DOHH2 (cell line): ENCODE measurements at regions not wholly inside any gene's neighbourhood (a gene's known extent, or its start where the extent isn't known, plus 50 kb on each side); places are given as distances from the start of the nearest gene placed in this dataset.

Source experiments
- H3F3A ChIP-seq: fragments of 200-600 bp; sonication (generic), shearing (Covaris generic); 2 replicates; pipeline ENCODE4 v1.6.0; 2016; ENCODE audit warnings: antibody characterized with exemption, mild to moderate bottlenecking; ENCODE audit not compliant: control insufficient read depth, insufficient read depth
- H3K27ac ChIP-seq: fragments of 200-600 bp; sonication (generic); 2 replicates; pipeline ENCODE4 v1.5.1; 2014; ENCODE audit warnings: low read depth, mild to moderate bottlenecking, low read length, moderate library complexity
- H3K27me3 ChIP-seq: fragments of 200-600 bp; sonication (generic); 2 replicates; pipeline ENCODE4 v1.6.1; 2014; ENCODE audit warnings: mild to moderate bottlenecking, low read length, mixed read lengths; ENCODE audit not compliant: control insufficient read depth
- H3K36me3 ChIP-seq: fragments of 200-600 bp; sonication (generic); 2 replicates; pipeline ENCODE4 v1.6.1; 2014; ENCODE audit warnings: mild to moderate bottlenecking, low read length, moderate library complexity, mixed read lengths; ENCODE audit not compliant: control insufficient read depth
- H3K4me1 ChIP-seq: fragments of 200-600 bp; sonication (generic); 2 replicates; pipeline ENCODE4 v1.6.1; 2014; ENCODE audit warnings: mild to moderate bottlenecking, low read length, mixed read lengths; ENCODE audit not compliant: control insufficient read depth
- H3K4me2 ChIP-seq: fragments of 200-600 bp; sonication (generic); 2 replicates; pipeline ENCODE4 v1.6.0; 2014; ENCODE audit warnings: mild to moderate bottlenecking, low read length, moderate library complexity
- H3K4me3 ChIP-seq: fragments of 200-600 bp; sonication (generic); 2 replicates; pipeline ENCODE4 v1.5.1; 2014; ENCODE audit warnings: mild to moderate bottlenecking, low read length, mixed read lengths
- H3K79me2 ChIP-seq: fragments of 200-600 bp; sonication (generic); 2 replicates; pipeline ENCODE4 v1.6.1; 2014; ENCODE audit warnings: mild to moderate bottlenecking, low read length, mixed read lengths; ENCODE audit not compliant: control insufficient read depth
- H3K9me2 ChIP-seq: fragments of 200-600 bp; sonication (generic); replicated peaks from 2 replicates; pipeline ENCODE4 v1.6.1; 2014; ENCODE audit warnings: mild to moderate bottlenecking, low read length, mixed read lengths; ENCODE audit not compliant: control insufficient read depth
- H3K9me3 ChIP-seq: fragments of 200-600 bp; sonication (generic); 2 replicates; pipeline ENCODE4 v1.6.1; 2014; ENCODE audit warnings: antibody characterized with exemption, low read length, mixed read lengths; ENCODE audit not compliant: control insufficient read depth, insufficient read depth
- H4K20me1 ChIP-seq: fragments of 200-600 bp; sonication (generic); 2 replicates; pipeline ENCODE4 v1.6.0; 2014; ENCODE audit warnings: low read depth, mild to moderate bottlenecking, antibody characterized with exemption, low read length, moderate library complexity; ENCODE audit not compliant: control insufficient read depth, insufficient read depth
- CTCF ChIP-seq: fragments of 200-600 bp; sonication (generic); IDR thresholded peaks from one replicate; pipeline ENCODE4 v1.5.1; 2014; ENCODE audit warnings: antibody characterized with exemption, mild to moderate bottlenecking, low read depth, low read length; ENCODE audit not compliant: poor library complexity, severe bottlenecking
- EZH2phosphoT487 ChIP-seq: fragments of 200-600 bp; sonication (generic); IDR thresholded peaks from 2 replicates; pipeline ENCODE4 v1.6.1; 2017; ENCODE audit warnings: borderline replicate concordance, mild to moderate bottlenecking, antibody characterized with exemption, low read length, moderate library complexity, mixed read lengths

GRCh38 chr3:76203578-76203977 lies 418.2 kb upstream of the ZNF717 start:
- no peak overlapping the region for H3K27ac ChIP-seq
- H3K4me2 ChIP-seq: no peak overlapping the region
- no peak overlapping the region for H3K4me3 ChIP-seq
- no peaks in the 10 kb centered on the region for H4K20me1 ChIP-seq
- no peaks in the 10 kb centered on the region for H3K36me3 ChIP-seq
- H3K4me1 ChIP-seq: no peaks in the 10 kb centered on the region
- TF ChIP-seq CTCF: no peak
- no peak for TF ChIP-seq EZH2phosphoT487
- no peaks in the 10 kb centered on the region for H3K27me3 ChIP-seq
- no peaks in the 10 kb centered on the region for H3K79me2 ChIP-seq
- no peaks in the 10 kb centered on the region for H3K9me2 ChIP-seq
- H3K9me3 ChIP-seq: peaks cover 4% of the 10 kb centered on the region; the same call in 1 of the 2 replicates
- H3F3A ChIP-seq: no peaks in the 10 kb centered on the region

DNA sequence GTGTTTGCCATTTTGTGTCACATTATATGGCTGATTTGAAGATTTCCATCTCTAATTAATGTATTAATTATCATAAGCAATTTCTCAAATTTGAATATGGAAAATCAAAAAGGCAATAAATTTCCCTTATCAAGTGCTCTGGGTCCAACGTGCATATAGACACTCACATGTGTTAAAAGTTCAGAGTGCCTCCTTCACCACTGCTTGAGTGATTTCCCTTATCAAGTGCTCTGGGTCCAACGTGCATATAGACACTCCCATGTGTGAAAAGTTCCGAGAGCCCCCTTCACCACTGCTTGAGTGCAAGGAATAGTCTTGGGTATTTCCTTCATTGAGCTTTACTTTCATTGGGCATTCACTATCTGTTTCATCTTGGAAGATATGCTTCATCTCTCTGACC lies 421.0 kb upstream of the ZNF717 start:
- peaks cover 4% of the 10 kb centered on the region; the same call in 1 of the 2 replicates for H3K9me3 ChIP-seq
- H3K27me3 ChIP-seq: no peaks in the 10 kb centered on the region
- H3K4me1 ChIP-seq: no peaks in the 10 kb centered on the region
- no peak overlapping the region for H3K4me3 ChIP-seq
- H3K4me2 ChIP-seq: no peak overlapping the region
- H3K9me2 ChIP-seq: no peaks in the 10 kb centered on the region
- H4K20me1 ChIP-seq: no peaks in the 10 kb centered on the region
- no peaks in the 10 kb centered on the region for H3K79me2 ChIP-seq
- no peaks in the 10 kb centered on the region for H3K36me3 ChIP-seq
- no peaks in the 10 kb centered on the region for H3F3A ChIP-seq
- TF ChIP-seq CTCF (no peak), EZH2phosphoT487 (no peak)
- no peak overlapping the region for H3K27ac ChIP-seq

- no peaks in the 10 kb centered on the region for H3F3A ChIP-seq
- H3K27me3 ChIP-seq: no peaks in the 10 kb centered on the region
- no peak overlapping the region for H3K4me2 ChIP-seq
- TF ChIP-seq CTCF: no peak
- no peak for TF ChIP-seq EZH2phosphoT487
- H3K36me3 ChIP-seq: no peaks in the 10 kb centered on the region
- no peaks in the 10 kb centered on the region for H3K4me1 ChIP-seq
- no peaks in the 10 kb centered on the region for H3K79me2 ChIP-seq
- H3K9me3 ChIP-seq: peaks cover 5% of the 10 kb centered on the region; the same call in 1 of the 2 replicates
- H3K9me2 ChIP-seq: no peaks in the 10 kb centered on the region
- H3K4me3 ChIP-seq: no peak overlapping the region
- no peaks in the 10 kb centered on the region for H4K20me1 ChIP-seq
- H3K27ac ChIP-seq: no peak overlapping the region
Observed at GRCh38 chr3:76212679-76213078, 427.3 kb upstream of the ZNF717 start.

GRCh38 chr3:76222201-76222600 lies 436.9 kb upstream of the ZNF717 start:
- Histone ChIP-seq H3K36me3 (no peaks in the 10 kb centered on the region), H3F3A (no peaks in the 10 kb centered on the region), H3K4me2 (no peak overlapping the region), H3K27me3 (no peaks in the 10 kb centered on the region), H3K27ac (no peak overlapping the region), H4K20me1 (no peaks in the 10 kb centered on the region), H3K4me1 (no peaks in the 10 kb centered on the region), H3K4me3 (no peak overlapping the region), H3K9me3 (no peaks in the 10 kb centered on the region), H3K9me2 (no peaks in the 10 kb centered on the region), H3K79me2 (no peaks in the 10 kb centered on the region)
- TF ChIP-seq CTCF (no peak), EZH2phosphoT487 (no peak)
